ENCODE measurements at regions not wholly inside any gene's neighbourhood (a gene's known extent, or its start where the extent isn't known, plus 50 kb on each side); places are given as distances from the start of the nearest gene placed in this dataset.

DNA sequence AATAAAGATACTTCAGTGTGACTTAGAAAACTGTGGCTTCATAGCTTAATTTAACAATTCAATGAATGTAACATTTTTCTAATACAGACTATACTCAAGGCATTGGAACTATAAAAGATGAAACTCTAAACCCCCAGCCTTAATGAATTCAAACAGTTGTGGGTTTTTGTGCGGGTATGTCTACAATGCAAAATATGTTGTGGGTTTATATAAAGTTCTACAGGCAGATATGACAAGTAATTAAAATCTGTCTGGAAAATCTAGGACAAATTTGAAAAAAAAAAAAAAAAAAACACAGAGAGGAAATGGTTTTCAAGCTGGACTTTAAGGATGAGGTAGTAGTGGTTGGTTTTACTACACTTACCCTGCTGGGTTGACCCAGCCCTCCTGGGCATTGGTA is 467.5 kb upstream of the TLE4 start:
- no peak overlapping the region for H3K27ac ChIP-seq
- no peak overlapping the region for H3K9ac ChIP-seq
- H3K79me2 ChIP-seq: no peaks in the 10 kb centered on the region
- no peaks in the 10 kb centered on the region for H3K4me1 ChIP-seq
- H3K9me3 ChIP-seq (ENCODE audit: control insufficient read depth, low read length): no peaks in the 10 kb centered on the region
- no peak overlapping the region for H3K4me3 ChIP-seq (ENCODE audit: low read depth, low read length)
- H2AFZ ChIP-seq: no peak overlapping the region
- H3K36me3 ChIP-seq (ENCODE audit: control insufficient read depth, insufficient read depth, low read length): no peaks in the 10 kb centered on the region
- TF ChIP-seq CTCF (IDR thresholded peaks at IDR 0.05): no peak
- H3K4me2 ChIP-seq (ENCODE audit: low read length): no peak overlapping the region
- no peaks in the 10 kb centered on the region for H3K27me3 ChIP-seq (ENCODE audit: control insufficient read depth, insufficient read depth, low read length)

- H3K4me2 ChIP-seq (ENCODE audit: low read length): no peak overlapping the region
- H3K4me3 ChIP-seq (ENCODE audit: low read depth, low read length): no peak overlapping the region
- no peaks in the 10 kb centered on the region for H3K4me1 ChIP-seq
- TF ChIP-seq CTCF (IDR thresholded peaks at IDR 0.05): no peak
- no peaks in the 10 kb centered on the region for H3K27me3 ChIP-seq (ENCODE audit: control insufficient read depth, insufficient read depth, low read length)
- no peaks in the 10 kb centered on the region for H3K79me2 ChIP-seq
- no peak overlapping the region for H3K27ac ChIP-seq
- H3K36me3 ChIP-seq (ENCODE audit: control insufficient read depth, insufficient read depth, low read length): no peaks in the 10 kb centered on the region
- H2AFZ ChIP-seq: no peak overlapping the region
- H3K9me3 ChIP-seq (ENCODE audit: control insufficient read depth, low read length): no peaks in the 10 kb centered on the region
- H3K9ac ChIP-seq: no peak overlapping the region
Measured at GRCh38 chr9:79104951-79105350, 466.8 kb upstream of the TLE4 start.

- no peak overlapping the region for H3K27ac ChIP-seq
- H3K27me3 ChIP-seq (ENCODE audit: control insufficient read depth, insufficient read depth, low read length): no peaks in the 10 kb centered on the region
- H3K9ac ChIP-seq: no peak overlapping the region
- H3K4me3 ChIP-seq (ENCODE audit: low read depth, low read length): no peak overlapping the region
- TF ChIP-seq CTCF (IDR thresholded peaks at IDR 0.05): no peak
- H3K9me3 ChIP-seq (ENCODE audit: control insufficient read depth, low read length): no peaks in the 10 kb centered on the region
- no peak overlapping the region for H3K4me2 ChIP-seq (ENCODE audit: low read length)
- no peaks in the 10 kb centered on the region for H3K36me3 ChIP-seq (ENCODE audit: control insufficient read depth, insufficient read depth, low read length)
- no peaks in the 10 kb centered on the region for H3K79me2 ChIP-seq
- no peak overlapping the region for H2AFZ ChIP-seq
- H3K4me1 ChIP-seq: no peaks in the 10 kb centered on the region
Measured at GRCh38 chr9:79107911-79108676, 463.7 kb upstream of the TLE4 start.

DNA sequence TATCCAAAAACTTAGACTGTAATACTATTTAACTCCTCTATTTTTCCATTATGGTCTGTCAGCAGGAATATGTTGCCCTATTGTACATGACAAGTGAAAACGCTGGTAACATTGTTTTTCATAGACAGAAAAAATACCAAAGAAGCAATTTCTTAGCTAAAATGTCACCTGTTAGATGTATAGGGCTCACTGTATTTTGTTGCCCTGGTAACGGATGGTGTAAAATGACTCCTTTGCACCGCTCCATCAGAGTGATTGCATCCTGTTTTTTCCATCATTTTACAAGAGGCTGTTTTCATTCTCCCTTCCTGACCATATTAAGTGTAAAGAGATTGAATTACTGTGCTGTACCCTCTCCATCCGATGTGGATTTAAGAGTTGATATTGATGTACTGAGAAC is 460.1 kb upstream of the TLE4 start:
- Histone ChIP-seq H3K36me3 (ENCODE audit: control insufficient read depth, insufficient read depth, low read length) (no peaks in the 10 kb centered on the region), H3K27ac (no peak overlapping the region), H3K27me3 (ENCODE audit: control insufficient read depth, insufficient read depth, low read length) (no peaks in the 10 kb centered on the region), H3K4me1 (no peaks in the 10 kb centered on the region), H2AFZ (no peak overlapping the region), H3K9ac (no peak overlapping the region), H3K4me3 (ENCODE audit: low read depth, low read length) (no peak overlapping the region), H3K9me3 (ENCODE audit: control insufficient read depth, low read length) (no peaks in the 10 kb centered on the region), H3K79me2 (no peaks in the 10 kb centered on the region), H3K4me2 (ENCODE audit: low read length) (no peak overlapping the region)
- TF ChIP-seq CTCF (IDR thresholded peaks at IDR 0.05): no peak

DNA sequence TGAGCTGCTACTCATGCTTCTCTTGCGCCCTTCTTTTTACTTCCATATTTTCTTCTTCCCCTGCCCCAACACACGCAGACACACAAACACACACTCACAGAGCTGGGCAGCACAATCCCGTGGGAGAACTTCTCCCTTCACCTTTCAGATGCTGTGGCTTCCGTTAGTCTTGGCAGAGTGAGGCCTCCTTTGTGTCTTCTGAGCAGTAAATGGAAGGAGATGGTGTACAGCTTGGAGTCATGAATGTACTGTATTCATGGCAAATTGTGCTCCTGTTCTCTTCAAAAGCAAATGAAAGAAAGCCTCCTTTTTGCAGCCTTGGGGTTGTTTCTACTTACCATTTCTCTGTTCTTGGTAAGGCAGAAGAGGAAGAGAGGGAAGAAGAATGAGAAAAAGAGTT is 456.6 kb upstream of the TLE4 start:
- Histone ChIP-seq H3K79me2 (no peaks in the 10 kb centered on the region), H3K36me3 (ENCODE audit: control insufficient read depth, insufficient read depth, low read length) (no peaks in the 10 kb centered on the region), H3K9me3 (ENCODE audit: control insufficient read depth, low read length) (no peaks in the 10 kb centered on the region), H3K4me2 (ENCODE audit: low read length) (no peak overlapping the region), H3K9ac (no peak overlapping the region), H3K4me3 (ENCODE audit: low read depth, low read length) (no peak overlapping the region), H3K27ac (no peak overlapping the region), H3K4me1 (no peaks in the 10 kb centered on the region), H2AFZ (no peak overlapping the region), H3K27me3 (ENCODE audit: control insufficient read depth, insufficient read depth, low read length) (no peaks in the 10 kb centered on the region)
- TF ChIP-seq CTCF (IDR thresholded peaks at IDR 0.05): no peak
